Right cardiac atrium (tissue), 5 donors: ENCODE measurements at regions not wholly inside any gene's neighbourhood (a gene's known extent, or its start where the extent isn't known, plus 50 kb on each side); places are given as distances from the start of the nearest gene placed in this dataset.

Source experiments
- ATAC-seq, 2 donors: fragments of 200-7000 bp; cut with Tn5 transposase; one replicate each; pipeline versions ENCODE4 v1.8.0 to v1.9.1; 2020; ENCODE audit warnings: moderate library complexity in 2 of 2, mild to moderate bottlenecking in 1 of 2
- DNase-seq, 3 donors: peaks; one replicate each; pipeline ENCODE4 v3.0.0-alpha.2; 2020
- H3K27ac ChIP-seq: one replicate; pipeline ENCODE4 v1.5.1; 2013; ENCODE audit warnings: mild to moderate bottlenecking, low read length, control low read depth, moderate library complexity
- H3K27me3 ChIP-seq: one replicate; pipeline ENCODE4 v1.6.1; 2013; ENCODE audit not compliant: control insufficient read depth, insufficient read depth
- H3K4me1 ChIP-seq: one replicate; pipeline ENCODE4 v1.6.1; 2013; ENCODE audit warnings: low read length; ENCODE audit not compliant: control insufficient read depth, insufficient read depth
- H3K4me3 ChIP-seq: one replicate; pipeline ENCODE4 v1.5.1; 2013; ENCODE audit warnings: low read length, control low read depth
- H3K9me3 ChIP-seq: one replicate; pipeline ENCODE4 v1.6.1; 2013; ENCODE audit warnings: low read length; ENCODE audit not compliant: control insufficient read depth
- WGBS: extraction: QIAGEN DNeasy Blood & Tissue Kit; methylation state at CpG from one replicate; pipeline ENCODE4 v1.1.7; 2013; 5-methylcytosine and 5-hydroxymethylcytosine counted together
- intact Hi-C, 4 donors: fragments of 100-400 bp; cut with DNase I; formaldehyde crosslinking; loops; one replicate each; pipeline versions ENCODE4 v1.11.0 to v1.14.0; 2022 to 2023
- donor health status: healthy with polysubstance abuse.
- donor health status: DM: no; HTN: yes; CAD: no.
- donor health status: DM: no; HTN: no; CAD: no.
- donor health status: DM: no; HTN: yes; CAD: no; lungs with severe emphysema.
- donor health status: DM: yes; HTN: yes; CAD: no.

- Histone ChIP-seq H3K27me3 (no peaks in the 10 kb centered on the region), H3K9me3 (no peaks in the 10 kb centered on the region), H3K4me3 (no peak overlapping the region), H3K4me1 (no peaks in the 10 kb centered on the region), H3K27ac (no peak overlapping the region)
- intact Hi-C loops = no loop called here
- 1% methylated on average over 1 of the region's 1 CpG for WGBS
- ATAC-seq = no peak
- DNase-seq = no peak
Observed at GRCh38 chr6:80728101-80728750, 621.8 kb downstream of the BCKDHB start.

GRCh38 chr6:80725156-80725930 lies 618.9 kb downstream of the BCKDHB start:
- H3K4me3 ChIP-seq = no peak overlapping the region
- no peak overlapping the region for H3K27ac ChIP-seq
- intact Hi-C loops = no loop called here
- H3K9me3 ChIP-seq = no peaks in the 10 kb centered on the region
- DNase-seq (no peak), ATAC-seq (no peak)
- no peaks in the 10 kb centered on the region for H3K27me3 ChIP-seq
- 60% methylated on average over 5 of the region's 5 CpGs for WGBS
- H3K4me1 ChIP-seq = no peaks in the 10 kb centered on the region

GRCh38 chr6:80720824-80721223 lies 614.4 kb downstream of the BCKDHB start:
- WGBS = 83% methylated on average over 3 of the region's 3 CpGs
- intact Hi-C loops = no loop called here
- no peak for ATAC-seq

GRCh38 chr6:80714513-80714912 lies 608.0 kb downstream of the BCKDHB start:
- no peak for ATAC-seq
- DNase-seq = no peak
- no peak overlapping the region for H3K27ac ChIP-seq
- H3K4me3 ChIP-seq = no peak overlapping the region
- 70% methylated on average over 6 of the region's 6 CpGs for WGBS
- no peaks in the 10 kb centered on the region for H3K27me3 ChIP-seq
- intact Hi-C loops = no loop called here
- H3K9me3 ChIP-seq = no peaks in the 10 kb centered on the region
- H3K4me1 ChIP-seq = no peaks in the 10 kb centered on the region

More at GRCh38 chr6:80720824-80721223, 614.4 kb downstream of the BCKDHB start:
- no peaks in the 10 kb centered on the region for H3K27me3 ChIP-seq
- no peak overlapping the region for H3K4me3 ChIP-seq
- DNase-seq = no peak
- no peak overlapping the region for H3K27ac ChIP-seq
- no peaks in the 10 kb centered on the region for H3K9me3 ChIP-seq
- no peaks in the 10 kb centered on the region for H3K4me1 ChIP-seq

GRCh38 chr6:80698459-80698858 lies 592.0 kb downstream of the BCKDHB start:
- no peak for DNase-seq
- WGBS = 93% methylated on average over 3 of the region's 3 CpGs
- Histone ChIP-seq H3K27ac (no peak overlapping the region), H3K4me3 (no peak overlapping the region), H3K27me3 (no peaks in the 10 kb centered on the region), H3K4me1 (no peaks in the 10 kb centered on the region), H3K9me3 (peaks cover 2% of the 10 kb centered on the region)
- ATAC-seq = no peak
- intact Hi-C loops = no loop called here

GRCh38 chr6:80696268-80696667 lies 589.8 kb downstream of the BCKDHB start:
- ATAC-seq (no peak), DNase-seq (no peak)
- no peak overlapping the region for H3K4me3 ChIP-seq
- no peaks in the 10 kb centered on the region for H3K27me3 ChIP-seq
- intact Hi-C loops = no loop called here
- peaks cover 2% of the 10 kb centered on the region for H3K9me3 ChIP-seq
- H3K27ac ChIP-seq = no peak overlapping the region
- H3K4me1 ChIP-seq = no peaks in the 10 kb centered on the region

- no peak for ATAC-seq
- 49% methylated on average over 6 of the region's 6 CpGs for WGBS
- Histone ChIP-seq H3K9me3 (no peaks in the 10 kb centered on the region), H3K27me3 (no peaks in the 10 kb centered on the region), H3K27ac (no peak overlapping the region), H3K4me1 (no peaks in the 10 kb centered on the region), H3K4me3 (no peak overlapping the region)
- intact Hi-C loops = no loop called here
- no peak for DNase-seq
Observed at GRCh38 chr6:80690551-80691131, 584.2 kb downstream of the BCKDHB start.

- no peak for ATAC-seq
- no peak overlapping the region for H3K4me3 ChIP-seq
- no peaks in the 10 kb centered on the region for H3K4me1 ChIP-seq
- H3K27me3 ChIP-seq = no peaks in the 10 kb centered on the region
- intact Hi-C loops = no loop called here
- no peak overlapping the region for H3K27ac ChIP-seq
- 48% methylated on average over 3 of the region's 3 CpGs for WGBS
- no peak for DNase-seq
- H3K9me3 ChIP-seq = no peaks in the 10 kb centered on the region
Observed at GRCh38 chr6:80689716-80690395, 583.4 kb downstream of the BCKDHB start.

- no peak overlapping the region for H3K27ac ChIP-seq
- DNase-seq (no peak), ATAC-seq (no peak)
- WGBS = 76% methylated on average over 2 of the region's 2 CpGs
- no peaks in the 10 kb centered on the region for H3K4me1 ChIP-seq
- no peak overlapping the region for H3K4me3 ChIP-seq
- H3K9me3 ChIP-seq = no peaks in the 10 kb centered on the region
- intact Hi-C loops = no loop called here
- H3K27me3 ChIP-seq = no peaks in the 10 kb centered on the region
Observed at GRCh38 chr6:80679992-80680391, 573.5 kb downstream of the BCKDHB start.

- Histone ChIP-seq H3K4me1 (no peaks in the 10 kb centered on the region), H3K27me3 (no peaks in the 10 kb centered on the region), H3K4me3 (no peak overlapping the region), H3K9me3 (no peaks in the 10 kb centered on the region), H3K27ac (no peak overlapping the region)
- intact Hi-C loops = no loop called here
- 58% methylated on average over 3 of the region's 3 CpGs for WGBS
- DNase-seq (no peak), ATAC-seq (no peak)
Observed at GRCh38 chr6:80676386-80676785, 569.9 kb downstream of the BCKDHB start.

GRCh38 chr6:80674669-80675068 lies 568.2 kb downstream of the BCKDHB start:
- WGBS = 74% methylated on average over 1 of the region's 1 CpG
- Histone ChIP-seq H3K27me3 (no peaks in the 10 kb centered on the region), H3K4me1 (no peaks in the 10 kb centered on the region), H3K4me3 (no peak overlapping the region), H3K27ac (no peak overlapping the region), H3K9me3 (no peaks in the 10 kb centered on the region)
- DNase-seq (no peak), ATAC-seq (no peak)
- intact Hi-C loops = no loop called here
